Neural cell (in vitro differentiated cells): ENCODE measurements at regions not wholly inside any gene's neighbourhood (a gene's known extent, or its start where the extent isn't known, plus 50 kb on each side); places are given as distances from the start of the nearest gene placed in this dataset.

Experiments
- H2AFZ ChIP-seq: fragments of 200-600, 300-800 bp; sonication (generic), shearing (Covaris generic); 2 replicates; pipeline ENCODE4 v1.6.0; 2014; ENCODE audit warnings: low read depth, mild to moderate bottlenecking, antibody characterized with exemption, low read length, moderate library complexity
- H3F3A ChIP-seq: fragments of 200-600 bp; shearing (Covaris generic); 2 replicates; pipeline ENCODE4 v1.6.1; 2016; ENCODE audit warnings: mild to moderate bottlenecking, moderate library complexity, mixed read lengths, antibody characterized with exemption, low read length; ENCODE audit not compliant: insufficient read depth, poor library complexity, severe bottlenecking
- H3K27ac ChIP-seq: fragments of 200-600, 300-800 bp; sonication (generic), shearing (Covaris generic); 2 replicates; pipeline ENCODE4 v1.5.1; 2014; ENCODE audit warnings: mild to moderate bottlenecking, low read length, moderate library complexity
- H3K27me3 ChIP-seq: fragments of 300-800, 200-600 bp; sonication (generic), shearing (Covaris generic); 2 replicates; pipeline ENCODE4 v1.6.0; 2014; ENCODE audit warnings: mild to moderate bottlenecking, low read depth, low read length, moderate library complexity; ENCODE audit not compliant: insufficient read depth
- H3K36me3 ChIP-seq: fragments of 300-800, 200-600 bp; sonication (generic), shearing (Covaris generic); 2 replicates; pipeline ENCODE4 v1.5.1; 2014; ENCODE audit warnings: mild to moderate bottlenecking, antibody characterized with exemption, low read length, moderate library complexity; ENCODE audit not compliant: insufficient read depth
- H3K4me2 ChIP-seq: fragments of 300-800, 200-600 bp; sonication (generic), shearing (Covaris generic); 2 replicates; pipeline ENCODE4 v1.6.0; 2014; ENCODE audit warnings: mild to moderate bottlenecking, low read length
- H3K4me3 ChIP-seq: fragments of 300-800, 200-600 bp; sonication (generic), shearing (Covaris generic); 2 replicates; pipeline ENCODE4 v1.5.1; 2014; ENCODE audit warnings: mild to moderate bottlenecking, low read length, moderate library complexity
- H3K79me2 ChIP-seq: fragments of 200-600 bp; shearing (Covaris generic); replicated peaks from 2 replicates; pipeline ENCODE4 v1.6.0; 2014; ENCODE audit warnings: mild to moderate bottlenecking, low read length, moderate library complexity; ENCODE audit not compliant: insufficient read depth
- H3K9ac ChIP-seq: fragments of 300-800, 200-600 bp; sonication (generic), shearing (Covaris generic); 2 replicates; pipeline ENCODE4 v1.6.1; 2016; ENCODE audit warnings: mild to moderate bottlenecking, low read length, mixed read lengths
- H3K9me2 ChIP-seq: fragments of 200-600 bp; shearing (Covaris generic); 2 replicates; pipeline ENCODE4 v1.6.1; 2016; ENCODE audit warnings: mild to moderate bottlenecking, low read length, mixed read lengths; ENCODE audit not compliant: insufficient read depth
- H3K9me3 ChIP-seq: fragments of 200-600, 300-800 bp; sonication (generic), shearing (Covaris generic); 2 replicates; pipeline ENCODE4 v1.6.1; 2016; ENCODE audit warnings: mild to moderate bottlenecking, mixed run types, low read length, moderate library complexity, mixed read lengths
- H4K20me1 ChIP-seq: fragments of 200-600 bp; shearing (Covaris generic); 2 replicates; pipeline ENCODE4 v1.6.1; 2016; ENCODE audit warnings: mild to moderate bottlenecking, mixed run types; ENCODE audit not compliant: insufficient read depth
- EP300 ChIP-seq: fragments of 450-650 bp; conservative IDR thresholded peaks from 2 replicates; pipeline ENCODE4 v1.6.1; 2014; ENCODE audit warnings: antibody characterized with exemption, mild to moderate bottlenecking, moderate library complexity; ENCODE audit not compliant: poor library complexity, severe bottlenecking
- EZH2 ChIP-seq: fragments of 200-600, 300-800 bp; shearing (Covaris generic), sonication (generic); IDR thresholded peaks from 2 replicates; pipeline ENCODE4 v1.6.1; 2014; ENCODE audit warnings: antibody characterized with exemption, low read length, borderline replicate concordance, mild to moderate bottlenecking; ENCODE audit not compliant: insufficient read depth, poor library complexity, severe bottlenecking
- MXI1 ChIP-seq: fragments of 450-650 bp; conservative IDR thresholded peaks from 2 replicates; pipeline ENCODE4 v1.6.1; 2014; ENCODE audit warnings: antibody characterized with exemption, mild to moderate bottlenecking; ENCODE audit not compliant: poor library complexity, severe bottlenecking
- POLR2AphosphoS5 ChIP-seq: IDR thresholded peaks from 2 replicates; pipeline ENCODE4 v1.6.1; 2012
- RAD21 ChIP-seq: fragments of 450-650 bp; conservative IDR thresholded peaks from 2 replicates; pipeline ENCODE4 v1.6.1; 2014; ENCODE audit warnings: antibody characterized with exemption, mild to moderate bottlenecking, moderate library complexity
- SMC3 ChIP-seq: fragments of 450-650 bp; conservative IDR thresholded peaks from 2 replicates; pipeline ENCODE4 v1.6.1; 2014; ENCODE audit warnings: antibody characterized with exemption, mild to moderate bottlenecking, moderate library complexity; ENCODE audit not compliant: poor library complexity
- TAF1 ChIP-seq: IDR thresholded peaks from 2 replicates; pipeline ENCODE4 v1.6.1; 2012; ENCODE audit warnings: low read depth
- TF ChIP-seq, protein P1 (sequence below): IDR thresholded peaks from 2 replicates; pipeline ENCODE4 v1.6.1; 2012; ENCODE audit warnings: borderline replicate concordance
- TF ChIP-seq, protein P2 (sequence below): fragments of 450-650 bp; IDR thresholded peaks from 2 replicates; pipeline ENCODE4 v1.5.1; 2014; ENCODE audit warnings: antibody characterized with exemption, mild to moderate bottlenecking, moderate library complexity; ENCODE audit not compliant: poor library complexity, severe bottlenecking

DNA sequence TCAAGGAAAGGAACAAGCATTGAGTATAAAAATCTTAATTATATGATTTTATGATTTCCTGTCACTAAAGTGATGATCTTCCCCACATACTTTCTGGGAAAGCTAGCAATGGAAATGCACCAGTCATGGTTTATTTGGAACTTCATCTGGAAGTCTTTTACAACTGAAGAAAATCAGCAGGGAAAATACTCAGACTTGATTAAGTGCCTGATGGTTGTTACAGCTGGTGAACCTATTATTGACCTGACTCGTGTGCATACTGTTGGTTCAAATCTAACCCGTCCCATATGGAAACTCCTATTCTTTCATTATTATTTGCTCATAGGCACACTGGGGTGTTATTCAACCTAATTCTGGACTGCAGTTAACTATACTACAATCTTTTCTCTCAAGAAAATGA lies 701.8 kb upstream of the CCDC54 start:
- Histone ChIP-seq H3K4me2 (no peak overlapping the region), H3K9me3 (no peaks in the 10 kb centered on the region), H3F3A (no peaks in the 10 kb centered on the region), H3K4me3 (no peak overlapping the region), H2AFZ (no peak overlapping the region), H3K79me2 (no peaks in the 10 kb centered on the region), H4K20me1 (no peaks in the 10 kb centered on the region), H3K9ac (no peak overlapping the region), H3K27me3 (no peaks in the 10 kb centered on the region), H3K27ac (no peak overlapping the region), H3K9me2 (no peaks in the 10 kb centered on the region), H3K36me3 (no peaks in the 10 kb centered on the region)
- TF ChIP-seq, protein P1, sequence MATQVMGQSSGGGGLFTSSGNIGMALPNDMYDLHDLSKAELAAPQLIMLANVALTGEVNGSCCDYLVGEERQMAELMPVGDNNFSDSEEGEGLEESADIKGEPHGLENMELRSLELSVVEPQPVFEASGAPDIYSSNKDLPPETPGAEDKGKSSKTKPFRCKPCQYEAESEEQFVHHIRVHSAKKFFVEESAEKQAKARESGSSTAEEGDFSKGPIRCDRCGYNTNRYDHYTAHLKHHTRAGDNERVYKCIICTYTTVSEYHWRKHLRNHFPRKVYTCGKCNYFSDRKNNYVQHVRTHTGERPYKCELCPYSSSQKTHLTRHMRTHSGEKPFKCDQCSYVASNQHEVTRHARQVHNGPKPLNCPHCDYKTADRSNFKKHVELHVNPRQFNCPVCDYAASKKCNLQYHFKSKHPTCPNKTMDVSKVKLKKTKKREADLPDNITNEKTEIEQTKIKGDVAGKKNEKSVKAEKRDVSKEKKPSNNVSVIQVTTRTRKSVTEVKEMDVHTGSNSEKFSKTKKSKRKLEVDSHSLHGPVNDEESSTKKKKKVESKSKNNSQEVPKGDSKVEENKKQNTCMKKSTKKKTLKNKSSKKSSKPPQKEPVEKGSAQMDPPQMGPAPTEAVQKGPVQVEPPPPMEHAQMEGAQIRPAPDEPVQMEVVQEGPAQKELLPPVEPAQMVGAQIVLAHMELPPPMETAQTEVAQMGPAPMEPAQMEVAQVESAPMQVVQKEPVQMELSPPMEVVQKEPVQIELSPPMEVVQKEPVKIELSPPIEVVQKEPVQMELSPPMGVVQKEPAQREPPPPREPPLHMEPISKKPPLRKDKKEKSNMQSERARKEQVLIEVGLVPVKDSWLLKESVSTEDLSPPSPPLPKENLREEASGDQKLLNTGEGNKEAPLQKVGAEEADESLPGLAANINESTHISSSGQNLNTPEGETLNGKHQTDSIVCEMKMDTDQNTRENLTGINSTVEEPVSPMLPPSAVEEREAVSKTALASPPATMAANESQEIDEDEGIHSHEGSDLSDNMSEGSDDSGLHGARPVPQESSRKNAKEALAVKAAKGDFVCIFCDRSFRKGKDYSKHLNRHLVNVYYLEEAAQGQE = no peak
- TF ChIP-seq EP300 (no peak), SMC3 (no peak), RAD21 (no peak), EZH2 (no peak), POLR2AphosphoS5 (no peak), MXI1 (no peak), TAF1 (no peak)
- TF ChIP-seq, protein P2, sequence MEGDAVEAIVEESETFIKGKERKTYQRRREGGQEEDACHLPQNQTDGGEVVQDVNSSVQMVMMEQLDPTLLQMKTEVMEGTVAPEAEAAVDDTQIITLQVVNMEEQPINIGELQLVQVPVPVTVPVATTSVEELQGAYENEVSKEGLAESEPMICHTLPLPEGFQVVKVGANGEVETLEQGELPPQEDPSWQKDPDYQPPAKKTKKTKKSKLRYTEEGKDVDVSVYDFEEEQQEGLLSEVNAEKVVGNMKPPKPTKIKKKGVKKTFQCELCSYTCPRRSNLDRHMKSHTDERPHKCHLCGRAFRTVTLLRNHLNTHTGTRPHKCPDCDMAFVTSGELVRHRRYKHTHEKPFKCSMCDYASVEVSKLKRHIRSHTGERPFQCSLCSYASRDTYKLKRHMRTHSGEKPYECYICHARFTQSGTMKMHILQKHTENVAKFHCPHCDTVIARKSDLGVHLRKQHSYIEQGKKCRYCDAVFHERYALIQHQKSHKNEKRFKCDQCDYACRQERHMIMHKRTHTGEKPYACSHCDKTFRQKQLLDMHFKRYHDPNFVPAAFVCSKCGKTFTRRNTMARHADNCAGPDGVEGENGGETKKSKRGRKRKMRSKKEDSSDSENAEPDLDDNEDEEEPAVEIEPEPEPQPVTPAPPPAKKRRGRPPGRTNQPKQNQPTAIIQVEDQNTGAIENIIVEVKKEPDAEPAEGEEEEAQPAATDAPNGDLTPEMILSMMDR = no peak

GRCh38 chr3:106678657-106679390 lies 698.4 kb upstream of the CCDC54 start:
- TF ChIP-seq MXI1 (no peak), EZH2 (no peak), TAF1 (no peak), EP300 (no peak), SMC3 (no peak), POLR2AphosphoS5 (no peak), RAD21 (no peak)
- TF ChIP-seq, protein P1 = no peak
- TF ChIP-seq, protein P2 = no peak
- H3K9me2 ChIP-seq = no peaks in the 10 kb centered on the region
- H3K9me3 ChIP-seq = no peaks in the 10 kb centered on the region
- no peaks in the 10 kb centered on the region for H3F3A ChIP-seq
- H3K36me3 ChIP-seq = no peaks in the 10 kb centered on the region
- H3K79me2 ChIP-seq = no peaks in the 10 kb centered on the region
- H3K4me2 ChIP-seq = no peak overlapping the region
- no peaks in the 10 kb centered on the region for H4K20me1 ChIP-seq
- H2AFZ ChIP-seq = no peak overlapping the region
- H3K27ac ChIP-seq = no peak overlapping the region
- no peak overlapping the region for H3K4me3 ChIP-seq
- no peaks in the 10 kb centered on the region for H3K27me3 ChIP-seq
- no peak overlapping the region for H3K9ac ChIP-seq
